ENCODE measurements at regions not wholly inside any gene's neighbourhood (a gene's known extent, or its start where the extent isn't known, plus 50 kb on each side); places are given as distances from the start of the nearest gene placed in this dataset.
A peak's percentile ranks its signal among the peaks of the same experiment; 100 is the strongest.

DNA sequence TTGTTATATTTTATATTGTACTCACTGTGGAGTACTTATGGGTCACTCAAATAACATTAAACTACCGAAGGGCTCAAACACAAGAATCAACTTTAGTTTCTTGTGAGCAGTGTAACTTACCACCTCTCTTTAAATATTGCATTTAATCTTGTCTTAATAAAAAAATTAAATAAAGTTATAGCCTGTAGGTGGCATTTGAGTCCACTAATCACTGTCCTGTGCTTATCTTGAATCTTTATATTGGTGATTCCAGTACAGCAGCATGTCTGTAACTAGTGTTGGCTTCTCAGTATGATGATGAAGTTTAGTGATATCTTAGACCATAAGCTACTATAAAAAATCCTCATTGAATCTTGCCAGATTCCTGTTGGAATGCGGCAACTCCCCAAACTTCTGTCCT, 313.8 kb downstream of the FAM170A start:
- 4% methylated on average over 2 of the region's 2 CpGs for WGBS (ENCODE audit: insufficient coverage, low coverage, missing lambda C conversion rate)
- ATAC-seq: no peak
- intact Hi-C loops (cut with micrococcal nuclease) (no loop called here), in situ Hi-C loops (cut with MboI) (no loop called here)
- Histone ChIP-seq H4K20me1 (replicated peaks; ENCODE audit: control insufficient read depth, insufficient read depth, low read length) (no peaks in the 10 kb centered on the region), H2AFZ (ENCODE audit: low read depth, low read length) (no peak overlapping the region), H3K79me2 (ENCODE audit: control insufficient read depth, insufficient read depth, low read length) (no peaks in the 10 kb centered on the region), H3K4me2 (ENCODE audit: insufficient read depth, low read length) (no peak overlapping the region), H3K9me3 (replicated peaks; ENCODE audit: control insufficient read depth, insufficient read depth, low read depth, low read length) (no peaks in the 10 kb centered on the region), H3K4me1 (replicated peaks in 1 of 2; ENCODE audit: control insufficient read depth in 2 of 2, insufficient read depth in 2 of 2, low read length in 2 of 2) (no peaks in the 10 kb centered on the region), H3K9me1 (ENCODE audit: control insufficient read depth, insufficient read depth, low read length) (no peaks in the 10 kb centered on the region), H3K36me3 (ENCODE audit: control insufficient read depth, insufficient read depth, low read length) (no peaks in the 10 kb centered on the region), H3K9ac (ENCODE audit: insufficient read depth in 1 of 2, low read depth in 2 of 2, low read length in 2 of 2) (no peak overlapping the region), H3K27me3 (ENCODE audit: control insufficient read depth in 2 of 2, insufficient read depth in 2 of 2, low read length in 2 of 2) (no peaks in the 10 kb centered on the region), H3K4me3 (no peak overlapping the region), H3K27ac (ENCODE audit: extremely low read depth, low read depth, low read length) (no peak overlapping the region)
- ChIA-PET CTCF (ENCODE audit: low intra/inter-chr PET ratio) (no interaction called here), POLR2A (no interaction called here)
- BruUV-seq (replicated peaks): no TSS peak
- no peak for DNase-seq (ENCODE audit: extremely low read depth in 1 of 4, low spot score in 3 of 4)
- FAIRE-seq: no peak
- TF ChIP-seq RAD21 (CRISPR knock-in tag; conservative IDR thresholded peaks at IDR 0.05 in 1 of 2, IDR thresholded peaks at IDR 0.05 in 1 of 2): peak in 1 of 2 experiments; percentile 12; a peak in 1 of 4 replicates
- no peak for TF ChIP-seq RBM39 (optimal IDR thresholded peaks at IDR 0.05; ENCODE audit: low read depth, low read length)
- TF ChIP-seq, protein P1, sequence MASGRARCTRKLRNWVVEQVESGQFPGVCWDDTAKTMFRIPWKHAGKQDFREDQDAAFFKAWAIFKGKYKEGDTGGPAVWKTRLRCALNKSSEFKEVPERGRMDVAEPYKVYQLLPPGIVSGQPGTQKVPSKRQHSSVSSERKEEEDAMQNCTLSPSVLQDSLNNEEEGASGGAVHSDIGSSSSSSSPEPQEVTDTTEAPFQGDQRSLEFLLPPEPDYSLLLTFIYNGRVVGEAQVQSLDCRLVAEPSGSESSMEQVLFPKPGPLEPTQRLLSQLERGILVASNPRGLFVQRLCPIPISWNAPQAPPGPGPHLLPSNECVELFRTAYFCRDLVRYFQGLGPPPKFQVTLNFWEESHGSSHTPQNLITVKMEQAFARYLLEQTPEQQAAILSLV (tag; IDR thresholded peaks at IDR 0.05): no peak
- no peak for TF ChIP-seq MAFG (tag; conservative IDR thresholded peaks at IDR 0.05)
- TF ChIP-seq NRF1 (conservative IDR thresholded peaks at IDR 0.05 in 1 of 2, IDR thresholded peaks at IDR 0.05 in 1 of 2): no peak
- no peak for TF ChIP-seq ZNF696 (CRISPR knock-in tag; conservative IDR thresholded peaks at IDR 0.05)

DNA sequence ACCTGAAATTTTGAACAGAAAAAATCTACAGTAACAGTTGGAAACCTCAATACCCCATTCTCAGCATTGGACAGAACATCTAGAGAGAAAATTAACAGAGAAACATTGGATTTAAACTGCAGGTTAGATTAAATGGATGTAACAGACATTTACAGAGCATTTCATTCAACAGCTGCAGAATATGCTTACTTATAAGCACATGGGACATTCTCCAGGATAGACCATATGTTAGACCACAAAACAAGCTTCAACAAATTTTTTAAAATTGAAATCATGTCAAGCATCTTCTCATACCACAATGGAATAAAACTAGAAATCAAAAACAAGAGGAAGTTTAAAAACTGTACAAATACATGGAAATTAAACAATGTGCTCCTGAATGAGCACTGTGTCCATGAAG, 316.3 kb downstream of the FAM170A start:
- H3K36me3 ChIP-seq (ENCODE audit: control insufficient read depth, insufficient read depth, low read length): no peaks in the 10 kb centered on the region
- no peaks in the 10 kb centered on the region for H3K4me1 ChIP-seq (replicated peaks in 1 of 2; ENCODE audit: control insufficient read depth in 2 of 2, insufficient read depth in 2 of 2, low read length in 2 of 2)
- in situ Hi-C loops (cut with MboI) (no loop called here), intact Hi-C loops (cut with micrococcal nuclease) (no loop called here)
- FAIRE-seq: no peak
- H3K9ac ChIP-seq (ENCODE audit: insufficient read depth in 1 of 2, low read depth in 2 of 2, low read length in 2 of 2): no peak overlapping the region
- TF ChIP-seq NR4A1 (CRISPR knock-in tag; IDR thresholded peaks at IDR 0.05): no peak
- no peak for TF ChIP-seq NR4A1 (tag; IDR thresholded peaks at IDR 0.05)
- no peak for TF ChIP-seq TFAM (CRISPR knock-in tag; conservative IDR thresholded peaks at IDR 0.05)
- no peaks in the 10 kb centered on the region for H3K79me2 ChIP-seq (ENCODE audit: control insufficient read depth, insufficient read depth, low read length)
- CTCF ChIA-PET (ENCODE audit: low intra/inter-chr PET ratio): no interaction called here
- H3K27me3 ChIP-seq (ENCODE audit: control insufficient read depth in 2 of 2, insufficient read depth in 2 of 2, low read length in 2 of 2): no peaks in the 10 kb centered on the region
- H3K4me2 ChIP-seq (ENCODE audit: insufficient read depth, low read length): no peak overlapping the region
- no peaks in the 10 kb centered on the region for H4K20me1 ChIP-seq (replicated peaks; ENCODE audit: control insufficient read depth, insufficient read depth, low read length)
- no peaks in the 10 kb centered on the region for H3K9me1 ChIP-seq (ENCODE audit: control insufficient read depth, insufficient read depth, low read length)
- no peak for DNase-seq (ENCODE audit: extremely low read depth in 1 of 4, low spot score in 3 of 4)
- H3K9me3 ChIP-seq (replicated peaks; ENCODE audit: control insufficient read depth, insufficient read depth, low read depth, low read length): no peaks in the 10 kb centered on the region
- H2AFZ ChIP-seq (ENCODE audit: low read depth, low read length): no peak overlapping the region
- ATAC-seq: no peak
- no peak overlapping the region for H3K27ac ChIP-seq (ENCODE audit: extremely low read depth, low read depth, low read length)
- H3K4me3 ChIP-seq: no peak overlapping the region
- no TSS peak for BruUV-seq (replicated peaks)
- POLR2A ChIA-PET: no interaction called here

Measured in K562 (cell line).